ENCODE measurements at regions not wholly inside any gene's neighbourhood (a gene's known extent, or its start where the extent isn't known, plus 50 kb on each side); places are given as distances from the start of the nearest gene placed in this dataset.

GRCh38 chr5:71862507-71863060 is 143.5 kb downstream of the CARTPT start:
- no peak for TF ChIP-seq POLR2A (IDR thresholded peaks at IDR 0.05; ENCODE audit: low read depth, low read length)
- TF ChIP-seq POLR2AphosphoS5 (IDR thresholded peaks at IDR 0.05; ENCODE audit: low read depth, low read length): no peak
